ENCODE measurements at regions not wholly inside any gene's neighbourhood (a gene's known extent, or its start where the extent isn't known, plus 50 kb on each side); places are given as distances from the start of the nearest gene placed in this dataset.

DNA sequence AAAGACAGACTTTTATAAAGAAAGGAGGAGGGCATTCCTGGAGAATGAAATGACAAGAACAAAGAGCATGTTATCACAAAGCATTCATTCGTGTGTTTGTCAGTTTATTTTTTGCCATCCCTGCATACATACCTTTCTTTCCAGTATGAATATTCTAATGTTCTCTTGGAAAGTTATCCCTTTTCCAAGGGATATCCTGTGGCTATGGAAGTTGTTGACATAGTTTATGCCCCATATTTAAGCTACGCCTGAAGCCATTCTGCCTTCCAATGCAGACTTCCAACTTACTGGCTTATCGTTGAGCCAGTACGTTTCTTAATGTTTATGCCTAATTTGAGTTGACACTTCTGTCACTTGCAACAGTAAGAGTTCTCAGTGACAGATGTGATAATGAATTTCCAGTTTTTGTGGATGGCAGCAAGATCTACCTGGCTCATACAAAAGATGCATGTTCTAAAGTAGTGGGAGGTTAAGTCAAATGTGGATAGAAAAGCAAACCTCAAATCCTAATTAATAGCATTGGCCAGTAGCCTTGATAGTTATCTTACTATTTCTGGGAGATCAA lies 133.3 kb upstream of the ANO3 start:
- Histone ChIP-seq H3K4me3 (no peak overlapping the region), H3K27ac (no peak overlapping the region), H3K27me3 (ENCODE audit: insufficient read depth in 3 of 3, low read length in 2 of 3) (no peaks in the 10 kb centered on the region), H3K36me3 (ENCODE audit: insufficient read depth in 1 of 2, low read depth in 1 of 2) (no peaks in the 10 kb centered on the region), H3K9me3 (no peaks in the 10 kb centered on the region), H3K4me1 (no peaks in the 10 kb centered on the region)
- ATAC-seq (no peak), DNase-seq (no peak)
- intact Hi-C loops (cut with DNase I): loop anchor here in 1 of 2 donors (10.0 kb wide), 1 partner anchor 56 kb away; no protein-coding TSS in a partner anchor
- TF ChIP-seq, protein P1, sequence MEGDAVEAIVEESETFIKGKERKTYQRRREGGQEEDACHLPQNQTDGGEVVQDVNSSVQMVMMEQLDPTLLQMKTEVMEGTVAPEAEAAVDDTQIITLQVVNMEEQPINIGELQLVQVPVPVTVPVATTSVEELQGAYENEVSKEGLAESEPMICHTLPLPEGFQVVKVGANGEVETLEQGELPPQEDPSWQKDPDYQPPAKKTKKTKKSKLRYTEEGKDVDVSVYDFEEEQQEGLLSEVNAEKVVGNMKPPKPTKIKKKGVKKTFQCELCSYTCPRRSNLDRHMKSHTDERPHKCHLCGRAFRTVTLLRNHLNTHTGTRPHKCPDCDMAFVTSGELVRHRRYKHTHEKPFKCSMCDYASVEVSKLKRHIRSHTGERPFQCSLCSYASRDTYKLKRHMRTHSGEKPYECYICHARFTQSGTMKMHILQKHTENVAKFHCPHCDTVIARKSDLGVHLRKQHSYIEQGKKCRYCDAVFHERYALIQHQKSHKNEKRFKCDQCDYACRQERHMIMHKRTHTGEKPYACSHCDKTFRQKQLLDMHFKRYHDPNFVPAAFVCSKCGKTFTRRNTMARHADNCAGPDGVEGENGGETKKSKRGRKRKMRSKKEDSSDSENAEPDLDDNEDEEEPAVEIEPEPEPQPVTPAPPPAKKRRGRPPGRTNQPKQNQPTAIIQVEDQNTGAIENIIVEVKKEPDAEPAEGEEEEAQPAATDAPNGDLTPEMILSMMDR (IDR thresholded peaks at IDR 0.05): no peak
- 73 to 76% (median 74%) methylated on average over 4 of the region's 4 CpGs for WGBS, 3 donors

DNA sequence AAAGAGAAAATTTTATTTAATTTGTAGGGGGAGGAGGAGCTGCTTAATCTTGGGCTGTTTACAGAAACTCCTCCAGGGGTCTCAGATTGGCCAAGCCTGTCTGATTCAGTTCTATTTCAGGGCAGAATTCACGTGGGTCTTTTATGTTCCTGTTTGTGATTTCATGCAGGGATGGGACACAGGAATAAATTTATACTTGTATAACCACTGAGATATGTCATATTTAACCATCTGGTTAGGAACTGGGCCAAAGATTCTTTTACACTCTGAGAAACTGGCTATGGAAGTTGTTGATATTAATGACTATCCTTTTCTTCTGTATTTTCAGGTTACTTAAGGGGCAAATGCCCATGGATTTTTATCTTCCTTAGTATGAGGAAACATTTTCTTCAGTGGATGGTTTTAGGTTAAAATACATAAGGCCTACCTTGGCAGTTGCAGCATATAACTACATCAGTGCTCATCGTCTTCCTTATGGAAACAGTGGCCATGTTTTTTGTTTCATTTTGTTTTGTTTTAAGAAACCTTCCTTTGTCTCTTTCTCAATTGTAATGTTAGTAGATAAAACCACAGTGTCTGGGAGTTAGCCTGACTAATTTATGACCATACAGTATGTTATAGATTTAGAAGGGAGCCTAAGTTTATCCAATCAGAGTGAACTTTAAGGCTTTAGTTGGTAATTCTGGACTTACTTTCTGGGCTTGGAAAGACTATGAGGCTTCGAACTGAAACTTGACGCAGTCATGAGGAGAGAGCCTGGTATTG lies 132.4 kb upstream of the ANO3 start:
- intact Hi-C loops (cut with DNase I): loop anchor here in 1 of 2 donors (10.0 kb wide), 1 partner anchor 55 kb away; no protein-coding TSS in a partner anchor
- Histone ChIP-seq H3K4me3 (no peak overlapping the region), H3K36me3 (ENCODE audit: insufficient read depth in 1 of 2, low read depth in 1 of 2) (no peaks in the 10 kb centered on the region), H3K4me1 (no peaks in the 10 kb centered on the region), H3K9me3 (no peaks in the 10 kb centered on the region), H3K27me3 (ENCODE audit: insufficient read depth in 3 of 3, low read length in 2 of 3) (no peaks in the 10 kb centered on the region), H3K27ac (no peak overlapping the region)
- ATAC-seq (no peak), DNase-seq (no peak)
- TF ChIP-seq, protein P1 (IDR thresholded peaks at IDR 0.05): no peak
- WGBS, 3 donors: 45 to 49% (median 49%) methylated on average over 4 of the region's 4 CpGs

DNA sequence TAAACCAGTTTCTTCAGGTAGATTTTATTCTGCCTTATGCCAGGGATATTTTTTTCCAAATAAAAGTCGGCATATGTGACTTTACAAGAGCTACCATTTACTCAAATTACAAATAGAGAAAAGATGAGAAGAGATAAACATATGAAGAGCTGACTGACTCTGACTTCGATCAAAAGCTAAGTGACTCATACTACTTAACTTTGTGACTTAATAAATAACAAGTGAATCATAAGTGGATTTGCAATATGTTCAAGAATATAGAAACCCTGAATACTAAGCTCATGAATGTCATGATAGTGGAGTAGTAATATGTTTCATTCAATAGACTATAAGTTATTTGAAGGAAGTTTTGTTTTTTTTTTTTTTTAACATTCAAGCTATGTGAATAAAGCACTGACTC lies 130.5 kb upstream of the ANO3 start:
- Histone ChIP-seq H3K4me1 (no peaks in the 10 kb centered on the region), H3K27ac (no peak overlapping the region), H3K4me3 (no peak overlapping the region), H3K9me3 (no peaks in the 10 kb centered on the region), H3K36me3 (ENCODE audit: insufficient read depth in 1 of 2, low read depth in 1 of 2) (no peaks in the 10 kb centered on the region), H3K27me3 (ENCODE audit: insufficient read depth in 3 of 3, low read length in 2 of 3) (no peaks in the 10 kb centered on the region)
- intact Hi-C loops (cut with DNase I): no loop called here
- WGBS, 3 donors: 75 to 83% (median 77%) methylated on average over 2 of the region's 2 CpGs
- no peak for DNase-seq
- ATAC-seq: no peak
- TF ChIP-seq, protein P1 (IDR thresholded peaks at IDR 0.05): no peak

DNA sequence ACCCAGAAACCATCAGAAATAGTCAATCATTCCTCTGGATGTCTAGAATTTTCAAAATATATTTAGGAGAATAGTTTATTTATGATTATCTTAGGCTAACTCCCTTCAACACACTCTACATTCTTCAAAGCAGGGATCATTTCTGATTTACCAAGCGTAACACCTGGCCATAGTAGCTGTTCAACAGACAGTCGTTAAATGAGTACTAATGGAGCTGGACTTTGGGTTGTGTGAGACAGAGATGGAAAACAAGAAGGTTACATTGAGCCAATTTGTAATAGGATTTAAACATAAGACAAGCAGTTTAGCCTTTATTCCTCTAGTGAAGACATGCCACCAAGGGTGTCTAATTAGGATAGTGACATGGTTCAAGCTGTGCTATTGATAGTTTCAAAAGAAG lies 129.2 kb upstream of the ANO3 start:
- no peak for ATAC-seq
- H3K4me3 ChIP-seq: no peak overlapping the region

More for the DNA sequence above, 129.2 kb upstream of the ANO3 start:
- no peak overlapping the region for H3K27ac ChIP-seq
- no peaks in the 10 kb centered on the region for H3K9me3 ChIP-seq
- 83 to 90% (median 84%) methylated on average over 2 of the region's 2 CpGs for WGBS, 3 donors
- H3K36me3 ChIP-seq (ENCODE audit: insufficient read depth in 1 of 2, low read depth in 1 of 2): no peaks in the 10 kb centered on the region
- no peak for DNase-seq
- H3K27me3 ChIP-seq (ENCODE audit: insufficient read depth in 3 of 3, low read length in 2 of 3): no peaks in the 10 kb centered on the region
- intact Hi-C loops (cut with DNase I): no loop called here
- TF ChIP-seq, protein P1 (IDR thresholded peaks at IDR 0.05): no peak
- H3K4me1 ChIP-seq: no peaks in the 10 kb centered on the region
